Keratinocyte (primary cell): ENCODE measurements at regions not wholly inside any gene's neighbourhood (a gene's known extent, or its start where the extent isn't known, plus 50 kb on each side); places are given as distances from the start of the nearest gene placed in this dataset.
A peak's percentile ranks its signal among the peaks of the same experiment; 100 is the strongest.

Source experiments
- DNase-seq: peaks from one replicate; pipeline ENCODE4 v3.0.0-alpha.2; 2011; ENCODE audit warnings: low read depth, missing footprints, low spot score
- FAIRE-seq: peaks from 2 replicates; lab custom pipeline; 2011; peaks lifted over from hg19 to GRCh38; lab: Jason Lieb, UNC
- H2AFZ ChIP-seq: 2 replicates; pipeline ENCODE4 v1.6.0; 2012; ENCODE audit warnings: low read length, control low read depth, inconsistent platforms; ENCODE audit not compliant: control insufficient read depth
- H3K27ac ChIP-seq: 2 replicates; pipeline ENCODE4 v1.5.1; 2011; ENCODE audit warnings: low read length; ENCODE audit not compliant: control insufficient read depth, insufficient read depth
- H3K27me3 ChIP-seq: 3 replicates; pipeline ENCODE4 v1.6.0; 2011; ENCODE audit warnings: low read length; ENCODE audit not compliant: control insufficient read depth, insufficient read depth; ENCODE audit errors: extremely low read depth
- H3K36me3 ChIP-seq, 2 experiments: 2 replicates in 1 of 2; 3 replicates in 1 of 2; pipeline ENCODE4 v1.5.1; 2011; ENCODE audit warnings: low read length in 2 of 2, mild to moderate bottlenecking in 1 of 2; ENCODE audit not compliant: control insufficient read depth in 2 of 2, insufficient read depth in 2 of 2; ENCODE audit errors: extremely low read depth in 1 of 2
- H3K4me1 ChIP-seq: 3 replicates; pipeline ENCODE4 v1.5.1; 2011; ENCODE audit warnings: low read length; ENCODE audit not compliant: control insufficient read depth, insufficient read depth; ENCODE audit errors: extremely low read depth
- H3K4me2 ChIP-seq: 3 replicates; pipeline ENCODE4 v1.6.0; 2011; ENCODE audit warnings: low read depth, low read length; ENCODE audit not compliant: control insufficient read depth, insufficient read depth; ENCODE audit errors: extremely low read depth
- H3K4me3 ChIP-seq, 3 experiments: fragments of 200-600 bp in 1 of 3; sonication (generic) in 1 of 3; 2 replicates in 2 of 3; 3 replicates in 1 of 3; pipeline ENCODE4 v1.5.1; 2011 to 2016; ENCODE audit warnings: low read length in 3 of 3, mild to moderate bottlenecking in 3 of 3, control low read depth in 2 of 3, inconsistent platforms in 1 of 3, low read depth in 1 of 3, mixed read lengths in 1 of 3, mixed run types in 1 of 3, moderate library complexity in 1 of 3; ENCODE audit not compliant: control insufficient read depth in 2 of 3, insufficient read depth in 2 of 3; ENCODE audit errors: extremely low read depth in 1 of 3
- H3K79me2 ChIP-seq: 2 replicates; pipeline ENCODE4 v1.6.0; 2012; ENCODE audit warnings: low read length; ENCODE audit not compliant: control insufficient read depth, insufficient read depth
- H3K9ac ChIP-seq: 3 replicates; pipeline ENCODE4 v1.6.0; 2011; ENCODE audit warnings: low read length; ENCODE audit not compliant: control insufficient read depth, insufficient read depth; ENCODE audit errors: extremely low read depth
- H3K9me1 ChIP-seq: 3 replicates; pipeline ENCODE4 v1.6.0; 2011; ENCODE audit warnings: low read length; ENCODE audit not compliant: control insufficient read depth, insufficient read depth; ENCODE audit errors: extremely low read depth
- H3K9me3 ChIP-seq: 2 replicates; pipeline ENCODE4 v1.5.1; 2012; ENCODE audit warnings: low read depth, low read length; ENCODE audit not compliant: control insufficient read depth
- H4K20me1 ChIP-seq: 3 replicates; pipeline ENCODE4 v1.6.0; 2011; ENCODE audit warnings: low read length; ENCODE audit not compliant: control insufficient read depth, insufficient read depth; ENCODE audit errors: extremely low read depth
- EZH2 ChIP-seq: IDR thresholded peaks from one replicate; pipeline ENCODE4 v1.6.1; 2012; ENCODE audit warnings: inconsistent platforms, mild to moderate bottlenecking, low read length, moderate library complexity
- dilution Hi-C: fragments of 300-500 bp; cut with MboI; formaldehyde crosslinking; loops from one replicate; pipeline ENCODE4 v1.7.0; 2020; ENCODE audit warnings: low sequenced_read_pairs; ENCODE audit not compliant: extremely low pct_ligation_motif_present
- TF ChIP-seq, protein P1 (sequence below), 3 experiments: IDR thresholded peaks in 1 of 3; conservative IDR thresholded peaks in 1 of 3; optimal IDR thresholded peaks in 1 of 3; 2 replicates in 2 of 3; 3 replicates in 1 of 3; pipeline versions ENCODE3 to v1.5.1; 2011; ENCODE audit warnings: low read length in 3 of 3, mild to moderate bottlenecking in 3 of 3, moderate library complexity in 2 of 3, control low read depth in 1 of 3, inconsistent platforms in 1 of 3; ENCODE audit not compliant: insufficient read depth in 2 of 3; ENCODE audit errors: extremely low read depth in 1 of 3

DNA sequence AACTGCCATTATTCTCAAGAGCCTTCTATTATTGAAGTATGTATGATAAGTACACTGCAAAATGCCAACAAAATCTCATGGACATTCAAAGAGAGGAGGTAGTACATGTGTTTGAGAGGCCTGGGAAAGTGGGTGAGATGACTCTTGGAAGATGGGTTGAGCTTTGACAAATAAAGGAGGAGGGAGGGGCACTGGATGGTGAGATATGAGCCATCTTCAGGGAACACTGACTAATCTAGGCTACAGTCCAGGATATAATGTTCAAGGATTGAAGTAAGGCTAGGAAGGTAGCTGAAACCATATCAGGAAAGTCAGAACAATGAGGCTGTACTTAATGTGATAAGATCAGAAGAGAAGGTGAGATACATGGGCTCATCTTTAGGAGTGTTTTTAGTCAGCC lies 559.7 kb downstream of the ZEB2 start:
- Histone ChIP-seq H3K9me3 (no peaks in the 10 kb centered on the region), H3K4me2 (no peak overlapping the region), H3K79me2 (no peaks in the 10 kb centered on the region), H3K4me3 (no peak overlapping the region), H3K9me1 (no peaks in the 10 kb centered on the region), H3K9ac (no peak overlapping the region), H3K4me1 (peaks cover 3% of the 10 kb centered on the region), H3K27me3 (no peaks in the 10 kb centered on the region), H4K20me1 (no peaks in the 10 kb centered on the region), H3K27ac (no peak overlapping the region), H2AFZ (peak overlapping the region; percentile 11), H3K36me3 (no peaks in the 10 kb centered on the region)
- TF ChIP-seq EZH2: no peak
- TF ChIP-seq, protein P1, sequence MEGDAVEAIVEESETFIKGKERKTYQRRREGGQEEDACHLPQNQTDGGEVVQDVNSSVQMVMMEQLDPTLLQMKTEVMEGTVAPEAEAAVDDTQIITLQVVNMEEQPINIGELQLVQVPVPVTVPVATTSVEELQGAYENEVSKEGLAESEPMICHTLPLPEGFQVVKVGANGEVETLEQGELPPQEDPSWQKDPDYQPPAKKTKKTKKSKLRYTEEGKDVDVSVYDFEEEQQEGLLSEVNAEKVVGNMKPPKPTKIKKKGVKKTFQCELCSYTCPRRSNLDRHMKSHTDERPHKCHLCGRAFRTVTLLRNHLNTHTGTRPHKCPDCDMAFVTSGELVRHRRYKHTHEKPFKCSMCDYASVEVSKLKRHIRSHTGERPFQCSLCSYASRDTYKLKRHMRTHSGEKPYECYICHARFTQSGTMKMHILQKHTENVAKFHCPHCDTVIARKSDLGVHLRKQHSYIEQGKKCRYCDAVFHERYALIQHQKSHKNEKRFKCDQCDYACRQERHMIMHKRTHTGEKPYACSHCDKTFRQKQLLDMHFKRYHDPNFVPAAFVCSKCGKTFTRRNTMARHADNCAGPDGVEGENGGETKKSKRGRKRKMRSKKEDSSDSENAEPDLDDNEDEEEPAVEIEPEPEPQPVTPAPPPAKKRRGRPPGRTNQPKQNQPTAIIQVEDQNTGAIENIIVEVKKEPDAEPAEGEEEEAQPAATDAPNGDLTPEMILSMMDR (optimal IDR thresholded peaks at IDR 0.05 in 1 of 3, IDR thresholded peaks at IDR 0.05 in 1 of 3, conservative IDR thresholded peaks at IDR 0.05 in 1 of 3; ENCODE audit: extremely low read depth in 1 of 3, insufficient read depth in 2 of 3, low read length in 3 of 3): no peak
- dilution Hi-C loops: no loop called here
- no peak for DNase-seq
- FAIRE-seq: peak; percentile 90

DNA sequence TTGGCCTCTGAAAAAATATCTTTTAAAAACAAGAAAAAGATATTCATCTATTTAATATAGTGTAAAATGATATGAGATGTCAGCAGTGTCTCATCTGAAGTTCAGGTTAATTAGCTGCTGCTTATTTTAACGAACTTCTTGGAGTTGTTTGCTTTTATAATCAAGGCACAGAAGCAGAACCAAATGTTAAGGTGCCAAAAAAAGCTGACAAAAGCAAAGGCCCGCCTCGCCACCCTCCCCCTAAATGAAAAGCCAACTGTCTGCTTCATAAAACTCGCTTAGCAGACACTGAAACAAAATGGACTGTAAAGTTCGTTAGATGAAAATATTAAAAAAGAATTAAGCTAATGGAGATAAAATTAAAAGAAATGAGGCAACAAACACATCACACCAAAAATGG lies 562.6 kb downstream of the ZEB2 start:
- no peaks in the 10 kb centered on the region for H3K79me2 ChIP-seq
- no peak for FAIRE-seq
- no peak for DNase-seq
- dilution Hi-C loops: no loop called here
- no peaks in the 10 kb centered on the region for H4K20me1 ChIP-seq
- H3K9ac ChIP-seq: no peak overlapping the region
- no peaks in the 10 kb centered on the region for H3K27me3 ChIP-seq
- H2AFZ ChIP-seq: no peak overlapping the region
- H3K9me3 ChIP-seq: no peaks in the 10 kb centered on the region
- H3K4me1 ChIP-seq: peaks cover 3% of the 10 kb centered on the region
- no peaks in the 10 kb centered on the region for H3K9me1 ChIP-seq
- H3K4me3 ChIP-seq: no peak overlapping the region
- TF ChIP-seq EZH2: no peak
- TF ChIP-seq, protein P1 (optimal IDR thresholded peaks at IDR 0.05 in 1 of 3, IDR thresholded peaks at IDR 0.05 in 1 of 3, conservative IDR thresholded peaks at IDR 0.05 in 1 of 3; ENCODE audit: extremely low read depth in 1 of 3, insufficient read depth in 2 of 3, low read length in 3 of 3): no peak
- H3K4me2 ChIP-seq: no peak overlapping the region
- no peaks in the 10 kb centered on the region for H3K36me3 ChIP-seq
- no peak overlapping the region for H3K27ac ChIP-seq
